OCI-LY3 (cell line): ENCODE measurements at regions not wholly inside any gene's neighbourhood (a gene's known extent, or its start where the extent isn't known, plus 50 kb on each side); places are given as distances from the start of the nearest gene placed in this dataset.

Experiments
- CTCF ChIP-seq: fragments of 200-600, 300-600 bp; sonication (generic); IDR thresholded peaks from 2 replicates; pipeline ENCODE4 v1.5.1; 2014; ENCODE audit warnings: antibody characterized with exemption, low read length, low read depth
- EZH2phosphoT487 ChIP-seq: fragments of 200-600 bp; shearing (Covaris generic); IDR thresholded peaks from 2 replicates; pipeline ENCODE4 v1.6.1; 2018; ENCODE audit warnings: antibody characterized with exemption, mixed run types, low read depth

GRCh38 chr5:1720396-1721110 is 79.1 kb downstream of the MRPL36 start:
- TF ChIP-seq CTCF (no peak), EZH2phosphoT487 (no peak)
